Brain microvascular endothelial cell (primary cell): ENCODE measurements at regions not wholly inside any gene's neighbourhood (a gene's known extent, or its start where the extent isn't known, plus 50 kb on each side); places are given as distances from the start of the nearest gene placed in this dataset.
"Not testable (repeated sequence)": the region's sequence is repeated elsewhere in the genome, so short reads cannot be mapped to it uniquely, and the experiment has no call there.

Experiments used
- DNase-seq: peaks from one replicate; pipeline ENCODE4 v3.0.0-alpha.2; 2020
- H3K27ac ChIP-seq: fragments of 250-450 bp; sonication (Bioruptor Pico); 2 replicates; pipeline ENCODE4 v1.5.1; 2020; ENCODE audit warnings: mild to moderate bottlenecking, moderate library complexity
- H3K27me3 ChIP-seq: fragments of 250-450 bp; sonication (Bioruptor Pico); replicated peaks from 2 replicates; pipeline ENCODE4 v1.5.1; 2020; ENCODE audit warnings: mild to moderate bottlenecking
- H3K36me3 ChIP-seq: fragments of 250-450 bp; sonication (Bioruptor Pico); replicated peaks from 2 replicates; pipeline ENCODE4 v1.5.1; 2020; ENCODE audit warnings: mild to moderate bottlenecking
- H3K4me3 ChIP-seq: 2 replicates; pipeline ENCODE4 v1.5.1; 2011; ENCODE audit warnings: low read depth, mild to moderate bottlenecking, control low read depth, low read length, moderate library complexity
- CTCF ChIP-seq: IDR thresholded peaks from 2 replicates; pipeline ENCODE4 v1.5.1; 2011; ENCODE audit warnings: low read depth, mild to moderate bottlenecking, moderate library complexity, low read length, control low read depth, inconsistent platforms; ENCODE audit errors: missing control alignments
- in situ Hi-C: cut with HindIII; loops from 2 replicates; pipeline ENCODE4 v1.10.0; 2017; ENCODE audit warnings: low sequenced_read_pairs, low pct_ligation_motif_present

- in situ Hi-C loops = no loop called here
- Histone ChIP-seq H3K36me3 (no peaks in the 10 kb centered on the region), H3K27me3 (no peaks in the 10 kb centered on the region), H3K27ac (peak overlapping the region; percentile 68), H3K4me3 (no peak overlapping the region)
- no peak for TF ChIP-seq CTCF
- DNase-seq = no peak
These were observed 69.3 kb upstream of the IER3 start for GRCh38 chr6:30813631-30814145.

- DNase-seq = no peak
- Histone ChIP-seq H3K27me3 (no peaks in the 10 kb centered on the region), H3K27ac (no peak overlapping the region), H3K36me3 (no peaks in the 10 kb centered on the region), H3K4me3 (no peak overlapping the region)
- in situ Hi-C loops = no loop called here
- no peak for TF ChIP-seq CTCF
These were observed 66.5 kb upstream of the IER3 start for GRCh38 chr6:30810813-30811339.

- H3K27ac ChIP-seq, H3K36me3 ChIP-seq, H3K27me3 ChIP-seq, in situ Hi-C loops, DNase-seq, H3K4me3 ChIP-seq: not testable (repeated sequence)
These were observed 63.2 kb upstream of the IER3 start for GRCh38 chr6:30807566-30807965.

GRCh38 chr6:30806581-30807183 is 62.3 kb upstream of the IER3 start:
- no peak for DNase-seq
- Histone ChIP-seq H3K27me3 (no peaks in the 10 kb centered on the region), H3K4me3 (no peak overlapping the region), H3K36me3 (no peaks in the 10 kb centered on the region), H3K27ac (no peak overlapping the region)
- no peak for TF ChIP-seq CTCF
- in situ Hi-C loops = no loop called here

GRCh38 chr6:30804333-30804732 is 60.0 kb upstream of the IER3 start:
- no peak overlapping the region for H3K27ac ChIP-seq
- H3K4me3 ChIP-seq = no peak overlapping the region
- in situ Hi-C loops = no loop called here
- H3K36me3 ChIP-seq = no peaks in the 10 kb centered on the region
- no peak for TF ChIP-seq CTCF
- no peaks in the 10 kb centered on the region for H3K27me3 ChIP-seq
- DNase-seq = no peak

GRCh38 chr6:30802731-30803130 is 58.4 kb upstream of the IER3 start:
- Histone ChIP-seq H3K27me3 (no peaks in the 10 kb centered on the region), H3K36me3 (no peaks in the 10 kb centered on the region), H3K27ac (no peak overlapping the region), H3K4me3 (no peak overlapping the region)
- no peak for TF ChIP-seq CTCF
- in situ Hi-C loops = no loop called here
- no peak for DNase-seq
